Esophagus muscularis mucosa (tissue), 4 donors: ENCODE measurements at regions not wholly inside any gene's neighbourhood (a gene's known extent, or its start where the extent isn't known, plus 50 kb on each side); places are given as distances from the start of the nearest gene placed in this dataset.

ENCODE experiments used
- DNase-seq: peaks from one replicate; pipeline ENCODE4 v3.0.0-alpha.2; 2017; ENCODE audit errors: extremely low spot score
- H3K27ac ChIP-seq, 4 donors: fragments of 200-600 bp; sonication (generic); replicated peaks in 1 of 4; 1 replicate in 3 of 4; 2 replicates in 1 of 4; pipeline ENCODE4 v1.5.1; 2016 to 2019; ENCODE audit warnings: mild to moderate bottlenecking in 1 of 4
- H3K27me3 ChIP-seq, 4 donors: fragments of 200-600 bp; sonication (generic); one replicate each; pipeline versions ENCODE4 v1.5.1 to v1.6.0; 2016 to 2019
- H3K36me3 ChIP-seq, 4 donors: fragments of 200-600 bp; sonication (generic); one replicate each; pipeline ENCODE4 v1.5.1; 2016 to 2019
- H3K4me1 ChIP-seq, 4 donors: fragments of 200-600 bp; sonication (generic); one replicate each; pipeline ENCODE4 v1.5.1; 2016 to 2019
- H3K4me3 ChIP-seq, 4 donors: fragments of 200-600 bp; sonication (generic); 1 replicate in 2 of 4; 2 replicates in 2 of 4; pipeline ENCODE4 v1.5.1; 2016 to 2019; ENCODE audit warnings: mild to moderate bottlenecking in 4 of 4, moderate library complexity in 1 of 4
- H3K9me3 ChIP-seq, 4 donors: fragments of 200-600 bp; sonication (generic); 1 replicate in 3 of 4; 2 replicates in 1 of 4; pipeline ENCODE4 v1.5.1; 2016 to 2019
- EP300 ChIP-seq: sonication (generic); formaldehyde crosslinking; IDR thresholded peaks from one replicate; pipeline ENCODE4 v1.6.1; 2017; ENCODE audit warnings: antibody characterized with exemption
- POLR2A ChIP-seq: fragments of 450-650 bp; IDR thresholded peaks from one replicate; pipeline ENCODE4 v1.6.1; 2017; ENCODE audit warnings: antibody characterized with exemption, moderate library complexity, mild to moderate bottlenecking, low read depth
- POLR2AphosphoS5 ChIP-seq, 2 donors: sonication (generic); formaldehyde crosslinking; IDR thresholded peaks; one replicate each; pipeline ENCODE4 v1.6.1; 2017; ENCODE audit warnings: antibody characterized with exemption in 2 of 2
- WGBS: methylation state at CpG from one replicate; pipeline ENCODE4 v1.1.5; 2018; 5-methylcytosine and 5-hydroxymethylcytosine counted together
- intact Hi-C: fragments of 100-400 bp; cut with DNase I; formaldehyde crosslinking; loops from one replicate; pipeline ENCODE4 v1.15.1; 2023
- TF ChIP-seq, protein P1 (sequence below), 3 experiments: fragments of 200-600 bp in 2 of 3; fragments of 450-650 bp in 1 of 3; sonication (generic) in 2 of 3; IDR thresholded peaks; one replicate each; pipeline ENCODE4 v1.5.1; 2017 to 2019; ENCODE audit warnings: antibody characterized with exemption in 3 of 3, mild to moderate bottlenecking in 2 of 3, moderate library complexity in 1 of 3

DNA sequence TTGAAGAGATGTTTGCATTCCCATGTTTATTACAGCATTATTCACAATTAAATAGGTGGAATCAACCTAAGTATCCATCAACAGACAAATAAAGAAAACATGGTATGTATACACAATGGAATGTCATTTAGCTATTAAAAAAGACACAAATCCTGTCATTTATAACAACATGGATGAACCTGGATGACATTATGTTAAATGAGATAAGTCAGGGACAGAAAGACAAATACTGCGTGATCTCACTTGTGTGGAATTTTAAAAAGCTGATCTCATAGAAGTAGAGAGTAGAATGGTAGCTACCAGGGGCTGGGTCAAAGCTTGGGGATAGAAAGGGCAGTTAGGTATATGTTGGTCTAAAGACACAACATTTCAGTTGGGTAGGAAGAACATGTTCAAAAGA, 376.3 kb downstream of the EPHA4 start:
- 95% methylated on average over 1 of the region's 1 CpG for WGBS
- no peak for DNase-seq
- H3K27me3 ChIP-seq: no peaks in the 10 kb centered on the region
- no peak for TF ChIP-seq EP300
- TF ChIP-seq, protein P1, sequence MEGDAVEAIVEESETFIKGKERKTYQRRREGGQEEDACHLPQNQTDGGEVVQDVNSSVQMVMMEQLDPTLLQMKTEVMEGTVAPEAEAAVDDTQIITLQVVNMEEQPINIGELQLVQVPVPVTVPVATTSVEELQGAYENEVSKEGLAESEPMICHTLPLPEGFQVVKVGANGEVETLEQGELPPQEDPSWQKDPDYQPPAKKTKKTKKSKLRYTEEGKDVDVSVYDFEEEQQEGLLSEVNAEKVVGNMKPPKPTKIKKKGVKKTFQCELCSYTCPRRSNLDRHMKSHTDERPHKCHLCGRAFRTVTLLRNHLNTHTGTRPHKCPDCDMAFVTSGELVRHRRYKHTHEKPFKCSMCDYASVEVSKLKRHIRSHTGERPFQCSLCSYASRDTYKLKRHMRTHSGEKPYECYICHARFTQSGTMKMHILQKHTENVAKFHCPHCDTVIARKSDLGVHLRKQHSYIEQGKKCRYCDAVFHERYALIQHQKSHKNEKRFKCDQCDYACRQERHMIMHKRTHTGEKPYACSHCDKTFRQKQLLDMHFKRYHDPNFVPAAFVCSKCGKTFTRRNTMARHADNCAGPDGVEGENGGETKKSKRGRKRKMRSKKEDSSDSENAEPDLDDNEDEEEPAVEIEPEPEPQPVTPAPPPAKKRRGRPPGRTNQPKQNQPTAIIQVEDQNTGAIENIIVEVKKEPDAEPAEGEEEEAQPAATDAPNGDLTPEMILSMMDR (IDR thresholded peaks at IDR 0.05): no peak
- TF ChIP-seq POLR2A: no peak
- H3K36me3 ChIP-seq: no peaks in the 10 kb centered on the region
- intact Hi-C loops: no loop called here
- H3K4me1 ChIP-seq: no peaks in the 10 kb centered on the region
- H3K27ac ChIP-seq: no peak overlapping the region
- no peak overlapping the region for H3K4me3 ChIP-seq
- H3K9me3 ChIP-seq: no peaks in the 10 kb centered on the region

DNA sequence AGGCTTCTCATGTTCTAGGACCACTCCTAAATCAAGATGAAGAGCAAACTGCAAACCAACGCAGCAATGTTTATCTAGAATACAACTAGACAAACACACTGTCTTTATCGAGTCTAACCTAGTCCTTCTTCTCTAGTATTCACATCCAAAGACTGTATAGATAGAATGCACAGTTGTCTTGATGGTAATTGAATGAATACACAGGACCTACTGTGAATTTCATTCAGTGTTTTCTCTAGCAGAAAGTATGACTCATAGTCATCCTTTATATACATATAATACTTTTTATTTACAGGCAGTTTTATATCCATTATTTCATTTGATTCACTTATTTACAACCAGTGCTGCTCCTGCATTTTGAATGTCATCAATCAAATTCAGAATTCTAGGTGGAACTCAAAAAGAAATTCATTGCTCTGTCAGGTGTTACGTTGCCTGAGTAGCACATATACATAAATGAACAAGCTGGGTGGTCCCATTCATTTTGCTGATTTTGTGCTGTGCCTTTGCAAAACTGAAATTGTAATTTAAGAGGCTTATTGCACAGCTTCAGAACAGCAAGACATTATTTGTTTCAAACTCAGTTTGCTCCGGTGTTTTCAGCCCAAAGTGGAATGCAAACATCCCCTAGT, 374.8 kb downstream of the EPHA4 start:
- H3K36me3 ChIP-seq: no peaks in the 10 kb centered on the region
- intact Hi-C loops: no loop called here

DNA sequence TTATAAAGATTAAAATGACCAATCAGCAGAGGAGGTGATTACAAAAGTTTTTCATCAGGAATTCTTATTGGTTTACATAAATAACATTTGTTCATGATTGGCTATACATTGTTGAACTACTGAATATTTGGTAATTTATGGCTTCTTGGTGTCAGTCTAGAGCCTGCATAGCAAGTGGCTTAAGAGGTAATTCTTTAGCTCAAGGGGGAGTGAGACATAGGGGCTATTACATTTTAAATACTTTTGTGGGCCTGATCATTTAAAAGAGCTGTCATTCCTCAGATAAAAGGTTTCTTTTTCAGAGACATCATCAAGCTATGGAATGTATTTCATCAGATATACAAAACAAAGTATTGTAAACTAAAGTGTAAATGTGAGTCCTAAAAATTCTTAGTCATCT, 373.8 kb downstream of the EPHA4 start:
- TF ChIP-seq POLR2AphosphoS5 (IDR thresholded peaks at IDR 0.05): no peak
- no peak for TF ChIP-seq EP300
- TF ChIP-seq, protein P1 (IDR thresholded peaks at IDR 0.05): no peak
- TF ChIP-seq POLR2A: no peak
- H3K27ac ChIP-seq: no peak overlapping the region
- intact Hi-C loops: no loop called here
- DNase-seq: no peak
- no peaks in the 10 kb centered on the region for H3K4me1 ChIP-seq
- H3K27me3 ChIP-seq: no peaks in the 10 kb centered on the region
- no peaks in the 10 kb centered on the region for H3K36me3 ChIP-seq
- H3K9me3 ChIP-seq: no peaks in the 10 kb centered on the region
- H3K4me3 ChIP-seq: no peak overlapping the region

More for the DNA sequence above, 374.8 kb downstream of the EPHA4 start:
- H3K9me3 ChIP-seq: no peaks in the 10 kb centered on the region
- 68% methylated on average over 4 of the region's 4 CpGs for WGBS
- no peak for DNase-seq
- H3K27ac ChIP-seq: no peak overlapping the region
- H3K4me1 ChIP-seq: no peaks in the 10 kb centered on the region
- no peaks in the 10 kb centered on the region for H3K27me3 ChIP-seq
- no peak overlapping the region for H3K4me3 ChIP-seq
- TF ChIP-seq, protein P1 (IDR thresholded peaks at IDR 0.05): no peak
- TF ChIP-seq POLR2AphosphoS5 (IDR thresholded peaks at IDR 0.05): no peak
- no peak for TF ChIP-seq POLR2A
- no peak for TF ChIP-seq EP300

DNA sequence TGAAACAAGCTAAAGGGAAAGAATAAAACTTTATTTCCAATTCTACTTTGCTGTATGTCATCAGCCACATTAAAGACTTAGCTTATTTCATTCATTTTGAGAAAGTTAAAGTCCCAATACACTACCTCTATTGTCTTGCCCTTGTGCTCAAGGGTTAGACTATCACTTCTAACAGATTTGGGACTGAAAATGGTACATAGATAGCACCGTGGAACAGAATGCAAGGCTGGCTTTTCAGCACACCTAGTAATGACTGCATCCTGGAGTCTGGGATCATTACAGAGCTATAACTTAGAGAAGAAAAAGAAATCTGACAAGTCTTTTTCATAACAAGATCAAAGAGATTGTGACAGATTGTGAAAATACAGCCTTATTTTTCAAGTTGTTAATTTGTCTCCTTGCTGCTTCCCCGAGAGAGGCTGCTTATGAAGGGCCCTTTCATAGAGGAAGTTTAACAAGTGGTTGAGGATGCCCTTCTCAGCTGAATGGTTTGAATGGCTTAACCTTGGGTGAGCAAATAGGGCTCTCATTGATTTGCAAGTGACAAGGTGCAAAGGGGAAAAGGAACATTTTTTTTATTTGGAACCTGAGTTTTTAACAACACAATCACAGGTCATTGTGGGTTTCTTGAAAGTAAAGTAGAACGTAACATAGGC, 371.8 kb downstream of the EPHA4 start:
- DNase-seq: no peak
- 55% methylated on average over 3 of the region's 3 CpGs for WGBS
- H3K4me1 ChIP-seq: peaks cover 0 to 13% (median 4%) of the 10 kb centered on the region in 4 donors
- TF ChIP-seq, protein P1 (IDR thresholded peaks at IDR 0.05): no peak
- no peak for TF ChIP-seq EP300
- no peak for TF ChIP-seq POLR2A
- no peak for TF ChIP-seq POLR2AphosphoS5 (IDR thresholded peaks at IDR 0.05)
- no peaks in the 10 kb centered on the region for H3K36me3 ChIP-seq
- no peak overlapping the region for H3K4me3 ChIP-seq
- intact Hi-C loops: no loop called here
- no peaks in the 10 kb centered on the region for H3K9me3 ChIP-seq
- H3K27ac ChIP-seq: no peak overlapping the region
- H3K27me3 ChIP-seq: no peaks in the 10 kb centered on the region

DNA sequence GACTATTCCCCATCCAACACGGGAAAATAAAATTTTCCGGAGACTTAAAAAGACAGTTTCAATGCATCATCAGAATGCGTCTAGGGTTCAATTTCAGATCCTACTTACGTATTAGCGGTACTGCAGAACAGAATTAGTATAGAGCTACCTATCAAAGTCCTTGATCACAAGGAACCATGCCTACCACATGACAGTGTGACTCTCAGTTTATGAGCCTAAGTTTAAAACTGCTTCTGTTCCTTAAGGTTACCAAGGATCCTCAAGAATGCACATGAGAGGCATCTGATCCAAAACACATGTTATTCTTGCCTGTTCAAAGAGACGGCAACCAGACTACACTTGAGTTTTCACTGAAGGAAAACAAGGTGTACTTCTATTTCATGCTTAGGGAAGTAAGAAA, 369.7 kb downstream of the EPHA4 start:
- Histone ChIP-seq H3K27me3 (no peaks in the 10 kb centered on the region), H3K4me3 (no peak overlapping the region), H3K36me3 (no peaks in the 10 kb centered on the region), H3K27ac (no peak overlapping the region), H3K9me3 (no peaks in the 10 kb centered on the region), H3K4me1 (peaks cover 0 to 13% (median 4%) of the 10 kb centered on the region in 4 donors)
- intact Hi-C loops: no loop called here
- WGBS: 94% methylated on average over 6 of the region's 6 CpGs
- TF ChIP-seq, protein P1 (IDR thresholded peaks at IDR 0.05): no peak
- DNase-seq: no peak
